ENCODE measurements at regions not wholly inside any gene's neighbourhood (a gene's known extent, or its start where the extent isn't known, plus 50 kb on each side); places are given as distances from the start of the nearest gene placed in this dataset.

GRCh38 chr11:27912916-27913315, 195.0 kb downstream of the KIF18A start:
- no peaks in the 10 kb centered on the region for H3K36me3 ChIP-seq (ENCODE audit: control insufficient read depth, insufficient read depth, low read length)
- H3K4me3 ChIP-seq (ENCODE audit: low read depth, low read length) = no peak overlapping the region
- FAIRE-seq = no peak
- no peaks in the 10 kb centered on the region for H3K27me3 ChIP-seq (ENCODE audit: control insufficient read depth, insufficient read depth, low read length)
- DNase-seq (ENCODE audit: low read depth) = no peak
- no peak for TF ChIP-seq CTCF (IDR thresholded peaks at IDR 0.05; ENCODE audit: insufficient read depth, low read length, severe bottlenecking)

GRCh38 chr11:27910186-27910931, 197.6 kb downstream of the KIF18A start:
- FAIRE-seq (no peak), DNase-seq (ENCODE audit: low read depth) (peak; percentile 89)
- TF ChIP-seq CTCF (IDR thresholded peaks at IDR 0.05; ENCODE audit: insufficient read depth, low read length, severe bottlenecking) = no peak

GRCh38 chr11:27909386-27909785, 198.6 kb downstream of the KIF18A start:
- no peak for FAIRE-seq

More at GRCh38 chr11:27910186-27910931, 197.6 kb downstream of the KIF18A start:
- Histone ChIP-seq H3K27me3 (ENCODE audit: control insufficient read depth, insufficient read depth, low read length) (no peaks in the 10 kb centered on the region), H3K4me3 (ENCODE audit: low read depth, low read length) (no peak overlapping the region), H3K36me3 (ENCODE audit: control insufficient read depth, insufficient read depth, low read length) (no peaks in the 10 kb centered on the region)

GRCh38 chr11:27908621-27909020, 199.3 kb downstream of the KIF18A start:
- FAIRE-seq = no peak
- TF ChIP-seq CTCF (IDR thresholded peaks at IDR 0.05; ENCODE audit: insufficient read depth, low read length, severe bottlenecking) = no peak
- no peak overlapping the region for H3K4me3 ChIP-seq (ENCODE audit: low read depth, low read length)

More at GRCh38 chr11:27909386-27909785, 198.6 kb downstream of the KIF18A start:
- no peak overlapping the region for H3K4me3 ChIP-seq (ENCODE audit: low read depth, low read length)
- no peak for TF ChIP-seq CTCF (IDR thresholded peaks at IDR 0.05; ENCODE audit: insufficient read depth, low read length, severe bottlenecking)
- H3K36me3 ChIP-seq (ENCODE audit: control insufficient read depth, insufficient read depth, low read length) = no peaks in the 10 kb centered on the region
- no peaks in the 10 kb centered on the region for H3K27me3 ChIP-seq (ENCODE audit: control insufficient read depth, insufficient read depth, low read length)
- DNase-seq (ENCODE audit: low read depth) = no peak

GRCh38 chr11:27907530-27907929, 200.4 kb downstream of the KIF18A start:
- no peak for DNase-seq (ENCODE audit: low read depth)
- no peaks in the 10 kb centered on the region for H3K36me3 ChIP-seq (ENCODE audit: control insufficient read depth, insufficient read depth, low read length)
- no peak for TF ChIP-seq CTCF (IDR thresholded peaks at IDR 0.05; ENCODE audit: insufficient read depth, low read length, severe bottlenecking)
- no peaks in the 10 kb centered on the region for H3K27me3 ChIP-seq (ENCODE audit: control insufficient read depth, insufficient read depth, low read length)
- no peak for FAIRE-seq
- no peak overlapping the region for H3K4me3 ChIP-seq (ENCODE audit: low read depth, low read length)

More at GRCh38 chr11:27908621-27909020, 199.3 kb downstream of the KIF18A start:
- H3K36me3 ChIP-seq (ENCODE audit: control insufficient read depth, insufficient read depth, low read length) = no peaks in the 10 kb centered on the region
- DNase-seq (ENCODE audit: low read depth) = no peak
- H3K27me3 ChIP-seq (ENCODE audit: control insufficient read depth, insufficient read depth, low read length) = no peaks in the 10 kb centered on the region

GRCh38 chr11:27907091-27907490, 200.9 kb downstream of the KIF18A start:
- H3K27me3 ChIP-seq (ENCODE audit: control insufficient read depth, insufficient read depth, low read length) = no peaks in the 10 kb centered on the region
- no peak for FAIRE-seq
- H3K36me3 ChIP-seq (ENCODE audit: control insufficient read depth, insufficient read depth, low read length) = no peaks in the 10 kb centered on the region
- H3K4me3 ChIP-seq (ENCODE audit: low read depth, low read length) = no peak overlapping the region
- no peak for DNase-seq (ENCODE audit: low read depth)
- no peak for TF ChIP-seq CTCF (IDR thresholded peaks at IDR 0.05; ENCODE audit: insufficient read depth, low read length, severe bottlenecking)

Measured in bronchial epithelial cell (primary cell).